Natural killer cell (primary cell): ENCODE measurements at regions not wholly inside any gene's neighbourhood (a gene's known extent, or its start where the extent isn't known, plus 50 kb on each side); places are given as distances from the start of the nearest gene placed in this dataset.

ENCODE experiments used
- ATAC-seq, 3 donors: fragments of 150-1000 bp in 2 of 3; fragments of 200-7000 bp in 1 of 3; cut with Tn5 transposase; 1 replicate in 1 of 3; 2 replicates in 2 of 3; pipeline ENCODE4 v1.10.0; 2021; ENCODE audit warnings: mild to moderate bottlenecking in 2 of 3, moderate library complexity in 2 of 3
- DNase-seq, 2 donors: peaks; one replicate each; pipeline versions ENCODE4 v3.0.0 to v3.0.0-alpha.2; 2013 to 2021; ENCODE audit warnings: mixed read lengths in 1 of 2
- H3K27ac ChIP-seq: one replicate; pipeline ENCODE4 v1.5.1; 2013; ENCODE audit warnings: mild to moderate bottlenecking, low read length
- H3K27me3 ChIP-seq: one replicate; pipeline ENCODE4 v1.6.1; 2013; ENCODE audit warnings: low read length; ENCODE audit not compliant: control insufficient read depth, insufficient read depth
- H3K36me3 ChIP-seq: one replicate; pipeline ENCODE4 v1.6.1; 2013; ENCODE audit warnings: low read length; ENCODE audit not compliant: control insufficient read depth, insufficient read depth
- H3K4me1 ChIP-seq: one replicate; pipeline ENCODE4 v1.6.1; 2013; ENCODE audit warnings: low read length; ENCODE audit not compliant: control insufficient read depth, insufficient read depth
- H3K4me3 ChIP-seq: one replicate; pipeline ENCODE4 v1.5.1; 2013; ENCODE audit warnings: low read length
- H3K9me3 ChIP-seq: one replicate; pipeline ENCODE4 v1.6.1; 2013; ENCODE audit warnings: low read length; ENCODE audit not compliant: control insufficient read depth, insufficient read depth
- H3K27ac Mint-ChIP-seq, 2 donors: one replicate each; pipeline ENCODE4 v1.8.0; 2022; ENCODE audit warnings: mild to moderate bottlenecking in 2 of 2, mixed read lengths in 2 of 2, moderate library complexity in 1 of 2
- H3K27me3 Mint-ChIP-seq, 2 donors: one replicate each; pipeline ENCODE4 v1.8.0; 2022; ENCODE audit warnings: low read depth in 2 of 2, mixed read lengths in 2 of 2
- H3K36me3 Mint-ChIP-seq: one replicate; pipeline ENCODE4 v1.8.0; 2022; ENCODE audit warnings: mixed read lengths
- H3K4me1 Mint-ChIP-seq, 2 donors: one replicate each; pipeline ENCODE4 v1.8.0; 2022; ENCODE audit warnings: mixed read lengths in 2 of 2
- H3K4me3 Mint-ChIP-seq: one replicate; pipeline ENCODE4 v1.8.0; 2022; ENCODE audit warnings: mild to moderate bottlenecking, moderate library complexity, mixed read lengths
- H3K9me3 Mint-ChIP-seq, 2 donors: one replicate each; pipeline ENCODE4 v1.8.0; 2022; ENCODE audit warnings: mixed read lengths in 2 of 2
- CTCF ChIP-seq: fragments of 200-600 bp; IDR thresholded peaks from one replicate; pipeline ENCODE4 v1.8.0; 2022; ENCODE audit warnings: antibody characterized with exemption
- WGBS: methylation state at CpG from one replicate; pipeline ENCODE4 v1.1.7; 2013; ENCODE audit warnings: missing lambda C conversion rate; ENCODE audit not compliant: insufficient coverage; 5-methylcytosine and 5-hydroxymethylcytosine counted together
- intact Hi-C: fragments of 100-400 bp; cut with micrococcal nuclease; formaldehyde crosslinking; loops from one replicate; pipeline ENCODE4 v1.14.2; 2022

DNA sequence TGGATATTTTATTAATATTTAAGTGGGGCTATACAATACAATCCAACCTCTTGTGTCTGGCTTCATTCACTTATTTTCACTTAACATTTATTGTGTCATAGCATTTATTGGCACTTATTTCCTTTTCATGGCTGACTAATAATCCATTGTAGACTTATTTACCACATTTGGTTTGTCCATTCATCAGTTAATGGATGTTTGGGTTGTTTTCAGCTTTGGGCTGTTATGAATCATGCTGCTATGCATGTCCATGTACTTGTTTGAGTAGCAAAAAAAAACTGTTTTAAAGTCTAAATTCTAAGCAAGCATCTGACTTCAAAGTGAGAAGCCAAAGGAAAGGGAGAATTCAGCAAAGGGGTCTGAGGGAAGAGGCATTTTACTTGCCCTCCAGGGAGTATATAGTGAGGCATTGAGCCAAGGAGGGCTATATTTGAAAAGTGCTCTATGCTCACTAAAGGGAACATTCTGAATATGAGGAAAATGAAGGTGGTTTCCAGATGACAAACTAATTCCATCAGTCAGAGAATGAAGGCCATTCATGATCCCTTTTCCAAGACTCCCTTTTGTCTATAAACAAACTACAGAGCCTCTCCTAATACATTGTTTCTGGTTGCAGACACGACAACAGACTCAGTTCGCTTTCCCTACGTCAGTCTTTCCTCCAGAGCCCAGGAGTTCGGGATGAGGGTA, 532.8 kb upstream of the KLF4 start:
- 75% methylated on average over 3 of the region's 4 CpGs for WGBS
- Mint-ChIP-seq H3K9me3 (peaks cover 7 to 10% of the 10 kb centered on the region in 2 donors), H3K36me3 (no peaks in the 10 kb centered on the region), H3K27me3 (no peaks in the 10 kb centered on the region), H3K27ac (no peak overlapping the region), H3K4me3 (no peak overlapping the region), H3K4me1 (no peaks in the 10 kb centered on the region)
- ATAC-seq: no peak
- intact Hi-C loops: no loop called here
- no peak for TF ChIP-seq CTCF
- no peaks in the 10 kb centered on the region for H3K9me3 ChIP-seq
- no peaks in the 10 kb centered on the region for H3K4me1 ChIP-seq
- no peak for DNase-seq
- no peaks in the 10 kb centered on the region for H3K36me3 ChIP-seq
- H3K27ac ChIP-seq: no peak overlapping the region
- no peak overlapping the region for H3K4me3 ChIP-seq
- no peaks in the 10 kb centered on the region for H3K27me3 ChIP-seq

DNA sequence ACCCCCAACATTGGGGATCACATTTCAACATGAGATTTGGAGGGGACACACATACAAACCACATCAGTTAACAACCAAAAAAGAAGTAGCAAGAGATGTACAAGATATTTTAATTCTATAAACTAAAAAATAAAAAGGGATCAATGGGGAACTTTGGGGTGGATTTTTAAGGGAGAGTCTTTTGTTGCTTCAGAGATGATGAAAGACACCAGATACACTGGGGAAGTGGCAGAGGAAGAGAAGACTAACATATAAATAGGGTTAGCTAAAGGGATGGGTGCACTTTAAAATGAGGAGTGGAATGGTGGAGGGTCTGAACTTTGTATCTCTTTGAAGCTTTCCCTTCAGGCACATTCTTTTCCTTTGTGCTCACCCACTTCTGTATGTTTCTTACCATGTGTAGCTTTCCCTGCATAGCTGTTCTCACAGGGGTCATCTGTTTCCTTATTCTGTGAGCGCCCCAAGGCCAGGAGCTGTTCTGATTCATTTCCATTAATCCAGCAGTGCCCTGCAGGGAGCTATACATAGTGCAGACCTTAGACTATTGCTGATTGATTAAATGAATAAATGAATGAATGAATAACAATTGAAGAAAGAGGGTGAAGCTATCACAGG, 531.6 kb upstream of the KLF4 start:
- no peak overlapping the region for H3K27ac ChIP-seq
- peaks cover 7 to 13% of the 10 kb centered on the region in 2 donors for H3K9me3 Mint-ChIP-seq
- no peaks in the 10 kb centered on the region for H3K27me3 ChIP-seq
- H3K36me3 ChIP-seq: no peaks in the 10 kb centered on the region
- H3K27me3 Mint-ChIP-seq: no peaks in the 10 kb centered on the region
- ATAC-seq (no peak), DNase-seq (no peak)
- H3K27ac Mint-ChIP-seq: no peak overlapping the region
- H3K4me3 ChIP-seq: no peak overlapping the region
- no peaks in the 10 kb centered on the region for H3K36me3 Mint-ChIP-seq
- no peak for TF ChIP-seq CTCF
- H3K9me3 ChIP-seq: no peaks in the 10 kb centered on the region
- H3K4me1 ChIP-seq: no peaks in the 10 kb centered on the region
- 94% methylated on average over 1 of the region's 1 CpG for WGBS
- no peaks in the 10 kb centered on the region for H3K4me1 Mint-ChIP-seq
- no peak overlapping the region for H3K4me3 Mint-ChIP-seq
- intact Hi-C loops: no loop called here

DNA sequence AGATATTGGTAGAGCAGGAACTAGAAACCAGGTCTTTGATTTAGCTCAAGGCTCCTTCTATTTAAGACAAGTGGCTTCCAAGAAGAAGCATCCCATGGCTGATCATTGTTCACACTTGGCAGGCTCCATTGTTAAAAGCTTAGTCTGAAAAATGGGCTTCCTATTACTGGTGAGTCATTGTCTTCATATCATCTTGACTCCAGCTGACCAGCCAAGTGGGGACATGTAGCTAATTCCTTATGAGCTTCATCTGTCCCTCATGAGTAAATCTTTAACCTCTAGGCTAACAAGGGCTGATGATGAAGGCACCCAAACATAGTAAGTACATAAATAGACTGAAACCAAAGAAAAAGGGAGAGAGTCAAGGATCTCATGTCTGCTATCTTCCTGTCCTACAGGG, 530.3 kb upstream of the KLF4 start:
- H3K9me3 Mint-ChIP-seq: peaks cover 11 to 12% of the 10 kb centered on the region in 2 donors
- ATAC-seq (no peak), DNase-seq (no peak)
- H3K4me3 Mint-ChIP-seq: no peak overlapping the region
- H3K27me3 Mint-ChIP-seq: no peaks in the 10 kb centered on the region
- H3K4me1 ChIP-seq: no peaks in the 10 kb centered on the region
- H3K27ac ChIP-seq: no peak overlapping the region
- no peaks in the 10 kb centered on the region for H3K27me3 ChIP-seq
- intact Hi-C loops: no loop called here
- H3K9me3 ChIP-seq: no peaks in the 10 kb centered on the region
- H3K36me3 ChIP-seq: no peaks in the 10 kb centered on the region
- H3K36me3 Mint-ChIP-seq: no peaks in the 10 kb centered on the region
- no peaks in the 10 kb centered on the region for H3K4me1 Mint-ChIP-seq
- no peak overlapping the region for H3K27ac Mint-ChIP-seq
- H3K4me3 ChIP-seq: no peak overlapping the region
- TF ChIP-seq CTCF: no peak

- H3K27ac ChIP-seq: no peak overlapping the region
- ATAC-seq (no peak), DNase-seq (no peak)
- H3K4me1 ChIP-seq: no peaks in the 10 kb centered on the region
- no peaks in the 10 kb centered on the region for H3K4me1 Mint-ChIP-seq
- no peaks in the 10 kb centered on the region for H3K36me3 ChIP-seq
- no peak overlapping the region for H3K27ac Mint-ChIP-seq
- H3K9me3 Mint-ChIP-seq: peaks cover 12 to 13% of the 10 kb centered on the region in 2 donors
- no peak overlapping the region for H3K4me3 ChIP-seq
- intact Hi-C loops: no loop called here
- no peaks in the 10 kb centered on the region for H3K27me3 ChIP-seq
- H3K27me3 Mint-ChIP-seq: no peaks in the 10 kb centered on the region
- no peak for TF ChIP-seq CTCF
- no peaks in the 10 kb centered on the region for H3K36me3 Mint-ChIP-seq
- H3K9me3 ChIP-seq: no peaks in the 10 kb centered on the region
- no peak overlapping the region for H3K4me3 Mint-ChIP-seq
- 84% methylated on average over 7 of the region's 7 CpGs for WGBS
These were observed 528.1 kb upstream of the KLF4 start for GRCh38 chr9:108017671-108018070.
